HEK293 (cell line): ENCODE measurements at regions not wholly inside any gene's neighbourhood (a gene's known extent, or its start where the extent isn't known, plus 50 kb on each side); places are given as distances from the start of the nearest gene placed in this dataset.

Experiments
- CTCF ChIA-PET: fragments of 350-600 bp; formaldehyde crosslinking; extraction: SDS; loops from one replicate; lab custom pipeline; 2021; ENCODE audit warnings: antibody characterized with exemption; lab: Yijun Ruan, JAX
- POLR2A ChIA-PET: fragments of 300-600 bp; formaldehyde crosslinking; extraction: SDS; loops from one replicate; lab custom pipeline; 2020; ENCODE audit warnings: antibody characterized with exemption, inconsistent platforms; lab: Yijun Ruan, JAX
- H3K27ac ChIP-seq: fragments of 200-500 bp; sonication (Bioruptor generic); 2 replicates; pipeline ENCODE4 v1.5.1; 2014; ENCODE audit warnings: low read depth, low read length, control low read depth, inconsistent platforms; ENCODE audit errors: extremely low read depth
- H3K36me3 ChIP-seq, 2 experiments: fragments of 200-500 bp in 1 of 2; sonication (Bioruptor generic) in 1 of 2; 1 replicate in 1 of 2; 2 replicates in 1 of 2; pipeline ENCODE4 v1.5.1; 2014 to 2017; ENCODE audit warnings: inconsistent platforms in 2 of 2, low read length in 2 of 2; ENCODE audit not compliant: control insufficient read depth in 2 of 2, insufficient read depth in 1 of 2
- H3K4me1 ChIP-seq: fragments of 200-500 bp; sonication (Bioruptor generic); 2 replicates; pipeline ENCODE4 v1.5.1; 2014; ENCODE audit warnings: mild to moderate bottlenecking, low read length, inconsistent platforms; ENCODE audit not compliant: control insufficient read depth, insufficient read depth
- H3K4me3 ChIP-seq: 2 replicates; pipeline ENCODE4 v1.5.1; 2011; ENCODE audit warnings: low read depth, mild to moderate bottlenecking, control low read depth, low read length, moderate library complexity
- H3K9me3 ChIP-seq: fragments of 200-500 bp; sonication (Bioruptor generic); 2 replicates; pipeline ENCODE4 v1.5.1; 2014; ENCODE audit warnings: low read depth, low read length, inconsistent platforms; ENCODE audit not compliant: control insufficient read depth, insufficient read depth
- AEBP2 ChIP-seq: fragments of 450-650 bp; formaldehyde crosslinking; IDR thresholded peaks from 2 replicates; pipeline ENCODE4 v1.5.1; 2016; ENCODE audit warnings: missing biosample characterization, missing genetic modification characterization, borderline replicate concordance
- GFI1B ChIP-seq: fragments of 450-650 bp; formaldehyde crosslinking; IDR thresholded peaks from 2 replicates; pipeline ENCODE4 v1.5.1; 2016; ENCODE audit warnings: missing biosample characterization, missing genetic modification characterization
- GLIS2 ChIP-seq: fragments of 450-650 bp; formaldehyde crosslinking; IDR thresholded peaks from 2 replicates; pipeline ENCODE4 v1.5.1; 2016; ENCODE audit warnings: missing biosample characterization, missing genetic modification characterization
- KLF9 ChIP-seq: fragments of 450-650 bp; formaldehyde crosslinking; IDR thresholded peaks from 2 replicates; pipeline ENCODE4 v1.5.1; 2016; ENCODE audit warnings: missing biosample characterization, missing genetic modification characterization, low read depth
- MEIS1 ChIP-seq: sonication (generic); formaldehyde crosslinking; IDR thresholded peaks from 2 replicates; pipeline ENCODE4 v1.8.1; 2022; ENCODE audit warnings: missing genetic modification reagents, mild to moderate bottlenecking, borderline replicate concordance
- MZF1 ChIP-seq: fragments of 450-650 bp; formaldehyde crosslinking; IDR thresholded peaks from 2 replicates; pipeline ENCODE4 v1.5.1; 2017; ENCODE audit warnings: missing biosample characterization, missing genetic modification characterization, borderline replicate concordance
- OVOL3 ChIP-seq: fragments of 450-650 bp; formaldehyde crosslinking; IDR thresholded peaks from 2 replicates; pipeline ENCODE4 v1.5.1; 2016; ENCODE audit warnings: missing biosample characterization, missing genetic modification characterization
- SALL2 ChIP-seq: fragments of 450-650 bp; formaldehyde crosslinking; IDR thresholded peaks from 2 replicates; pipeline ENCODE4 v1.5.0; 2017; ENCODE audit warnings: missing biosample characterization, mild to moderate bottlenecking, missing genetic modification characterization, borderline replicate concordance
- TCF7L2 ChIP-seq: IDR thresholded peaks from 2 replicates; pipeline ENCODE4 v1.6.1; 2011; ENCODE audit warnings: low read depth, mild to moderate bottlenecking, inconsistent platforms, low read length, moderate library complexity, borderline replicate concordance
- YY1 ChIP-seq: fragments of 450-650 bp; formaldehyde crosslinking; IDR thresholded peaks from 2 replicates; pipeline ENCODE4 v1.5.1; 2018; ENCODE audit warnings: missing biosample characterization, missing genetic modification characterization
- ZBTB1 ChIP-seq: fragments of 450-650 bp; formaldehyde crosslinking; IDR thresholded peaks from 2 replicates; pipeline ENCODE4 v1.5.1; 2016; ENCODE audit warnings: missing biosample characterization, missing genetic modification characterization
- ZIC2 ChIP-seq: fragments of 450-650 bp; formaldehyde crosslinking; IDR thresholded peaks from 2 replicates; pipeline ENCODE4 v1.5.1; 2016; ENCODE audit warnings: missing biosample characterization, missing genetic modification characterization
- ZNF175 ChIP-seq: fragments of 450-650 bp; formaldehyde crosslinking; IDR thresholded peaks from 2 replicates; pipeline ENCODE4 v1.5.1; 2016; ENCODE audit warnings: missing biosample characterization, missing genetic modification characterization
- ZNF248 ChIP-seq: fragments of 450-650 bp; formaldehyde crosslinking; IDR thresholded peaks from 2 replicates; pipeline ENCODE4 v1.5.1; 2017; ENCODE audit warnings: missing biosample characterization, missing genetic modification characterization
- ZNF311 ChIP-seq: fragments of 450-650 bp; formaldehyde crosslinking; IDR thresholded peaks from 2 replicates; pipeline ENCODE4 v1.5.1; 2017; ENCODE audit warnings: missing biosample characterization, missing genetic modification characterization, borderline replicate concordance
- ZNF350 ChIP-seq: fragments of 450-650 bp; formaldehyde crosslinking; IDR thresholded peaks from 2 replicates; pipeline ENCODE4 v1.5.0; 2017; ENCODE audit warnings: missing biosample characterization, mild to moderate bottlenecking, missing genetic modification characterization
- ZNF433 ChIP-seq: fragments of 450-650 bp; formaldehyde crosslinking; IDR thresholded peaks from 2 replicates; pipeline ENCODE4 v1.5.1; 2016; ENCODE audit warnings: missing biosample characterization, missing genetic modification characterization, low read depth
- ZNF501 ChIP-seq: fragments of 450-650 bp; formaldehyde crosslinking; IDR thresholded peaks from 2 replicates; pipeline ENCODE4 v1.5.1; 2016; ENCODE audit warnings: missing biosample characterization, missing genetic modification characterization
- ZNF544 ChIP-seq: fragments of 450-650 bp; formaldehyde crosslinking; IDR thresholded peaks from 2 replicates; pipeline ENCODE4 v1.5.0; 2017; ENCODE audit warnings: missing biosample characterization, missing genetic modification characterization
- ZNF555 ChIP-seq: fragments of 450-650 bp; formaldehyde crosslinking; conservative IDR thresholded peaks from 2 replicates; pipeline ENCODE4 v1.5.1; 2017; ENCODE audit warnings: missing biosample characterization, mild to moderate bottlenecking, missing genetic modification characterization, inconsistent platforms
- ZNF585B ChIP-seq: fragments of 450-650 bp; formaldehyde crosslinking; IDR thresholded peaks from 2 replicates; pipeline ENCODE4 v1.5.1; 2016; ENCODE audit warnings: missing biosample characterization, missing genetic modification characterization
- ZNF600 ChIP-seq: fragments of 450-650 bp; formaldehyde crosslinking; IDR thresholded peaks from 2 replicates; pipeline ENCODE4 v1.5.1; 2016; ENCODE audit warnings: missing biosample characterization, missing genetic modification characterization
- ZNF626 ChIP-seq: fragments of 450-650 bp; sonication (Bioruptor Pico); formaldehyde crosslinking; IDR thresholded peaks from 2 replicates; pipeline ENCODE4 v1.5.1; 2018; ENCODE audit warnings: missing biosample characterization, missing genetic modification characterization, inconsistent platforms
- ZNF658 ChIP-seq: fragments of 450-650 bp; formaldehyde crosslinking; IDR thresholded peaks from 2 replicates; pipeline ENCODE4; 2016; ENCODE audit warnings: missing biosample characterization, missing genetic modification characterization
- ZNF664 ChIP-seq: fragments of 450-650 bp; formaldehyde crosslinking; IDR thresholded peaks from 2 replicates; pipeline ENCODE4 v1.5.1; 2016; ENCODE audit warnings: missing biosample characterization, missing genetic modification characterization
- TF ChIP-seq, protein P1 (sequence below): fragments of 450-650 bp; formaldehyde crosslinking; IDR thresholded peaks from 2 replicates; pipeline ENCODE4 v1.5.1; 2017; ENCODE audit warnings: missing biosample characterization, missing genetic modification characterization
- TF ChIP-seq, protein P2 (sequence below): fragments of 450-650 bp; formaldehyde crosslinking; IDR thresholded peaks from 2 replicates; pipeline ENCODE4 v1.5.1; 2016; ENCODE audit warnings: missing biosample characterization, missing genetic modification characterization

GRCh38 chr11:15668718-15669117 is 554.0 kb downstream of the INSC start:
- no peak overlapping the region for H3K4me3 ChIP-seq
- TF ChIP-seq TCF7L2 (no peak), ZNF600 (tag by site-specific recombination) (no peak), GFI1B (tag by site-specific recombination) (no peak), ZNF248 (no peak), ZNF544 (tag by site-specific recombination) (no peak), ZIC2 (tag by site-specific recombination) (no peak), ZNF555 (tag by site-specific recombination) (no peak), OVOL3 (tag by site-specific recombination) (no peak), ZNF311 (tag by site-specific recombination) (no peak), ZNF433 (tag by site-specific recombination) (no peak), ZNF664 (tag by site-specific recombination) (no peak), AEBP2 (no peak)
- no peaks in the 10 kb centered on the region for H3K4me1 ChIP-seq
- CTCF ChIA-PET: interaction anchor here (0.6 kb wide), 1 partner anchor 29 kb away, joined by 3 read pairs; no protein-coding TSS in a partner anchor
- no peaks in the 10 kb centered on the region for H3K9me3 ChIP-seq
- POLR2A ChIA-PET: no interaction called here
- H3K27ac ChIP-seq: no peak overlapping the region
- no peaks in the 10 kb centered on the region for H3K36me3 ChIP-seq

- TF ChIP-seq ZNF585B (tag by site-specific recombination) (no peak), GLIS2 (no peak)
- Histone ChIP-seq H3K4me1 (no peaks in the 10 kb centered on the region), H3K27ac (no peak overlapping the region), H3K9me3 (no peaks in the 10 kb centered on the region), H3K36me3 (no peaks in the 10 kb centered on the region), H3K4me3 (no peak overlapping the region)
- POLR2A ChIA-PET: no interaction called here
- CTCF ChIA-PET: no interaction called here
These were observed 555.9 kb downstream of the INSC start for GRCh38 chr11:15670520-15671070.

DNA sequence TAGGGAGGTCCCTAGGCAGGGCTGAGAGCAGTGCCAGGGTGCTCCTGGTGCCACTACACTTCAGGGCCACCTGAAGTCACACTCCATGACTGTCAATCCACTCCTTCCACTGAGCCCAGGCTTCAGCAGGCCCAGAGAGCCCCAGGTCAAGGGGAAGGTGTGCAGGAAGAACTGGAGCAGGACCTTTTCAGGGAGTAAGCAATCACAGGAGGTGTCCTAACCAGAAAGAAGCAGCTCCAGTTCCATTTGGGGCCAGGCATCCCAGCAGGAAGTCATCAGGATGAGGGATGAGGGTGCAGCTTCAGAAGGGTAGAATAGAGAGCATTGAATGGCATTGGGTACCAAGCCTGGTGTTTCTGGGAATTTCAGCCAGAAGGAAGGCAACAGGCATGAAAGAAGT is 556.5 kb downstream of the INSC start:
- Histone ChIP-seq H3K36me3 (no peaks in the 10 kb centered on the region), H3K9me3 (no peaks in the 10 kb centered on the region), H3K27ac (no peak overlapping the region), H3K4me1 (no peaks in the 10 kb centered on the region), H3K4me3 (no peak overlapping the region)
- TF ChIP-seq ZNF626 (tag by site-specific recombination) (no peak), MZF1 (no peak), ZNF350 (tag by site-specific recombination) (no peak), ZBTB1 (tag by site-specific recombination) (no peak)
- POLR2A ChIA-PET: no interaction called here
- CTCF ChIA-PET: no interaction called here

DNA sequence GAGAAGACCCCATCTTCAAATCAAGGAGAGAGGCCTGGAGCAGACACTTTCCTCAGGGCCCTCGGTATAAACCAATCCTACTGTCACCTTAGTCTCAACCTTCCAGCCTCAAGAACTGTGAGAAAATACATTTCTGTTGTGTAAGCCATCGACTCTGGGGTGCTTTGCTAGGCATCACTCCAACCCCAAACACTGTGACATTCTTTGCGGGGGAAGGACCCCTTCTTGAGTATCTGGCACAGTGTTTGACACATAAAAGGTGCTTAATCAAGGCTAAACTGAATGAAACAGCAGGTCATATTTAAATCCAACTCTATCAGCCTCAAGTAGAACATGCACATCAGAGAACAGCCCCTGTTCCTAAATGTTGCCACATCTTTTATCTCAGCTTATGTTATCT is 558.1 kb downstream of the INSC start:
- H3K27ac ChIP-seq: no peak overlapping the region
- H3K36me3 ChIP-seq: no peaks in the 10 kb centered on the region
- no peak overlapping the region for H3K4me3 ChIP-seq
- ChIA-PET POLR2A (no interaction called here), CTCF (interaction anchor here (0.7 kb wide), 1 partner anchor 22 kb away, joined by 3 read pairs; no protein-coding TSS in a partner anchor)
- no peaks in the 10 kb centered on the region for H3K4me1 ChIP-seq
- no peaks in the 10 kb centered on the region for H3K9me3 ChIP-seq
- no peak for TF ChIP-seq KLF9 (tag by site-specific recombination)
- no peak for TF ChIP-seq MEIS1 (CRISPR knock-in tag)
- TF ChIP-seq YY1 (tag by site-specific recombination): no peak
- no peak for TF ChIP-seq ZNF175 (tag by site-specific recombination)
- TF ChIP-seq ZNF501 (tag by site-specific recombination): no peak
- TF ChIP-seq, protein P1, sequence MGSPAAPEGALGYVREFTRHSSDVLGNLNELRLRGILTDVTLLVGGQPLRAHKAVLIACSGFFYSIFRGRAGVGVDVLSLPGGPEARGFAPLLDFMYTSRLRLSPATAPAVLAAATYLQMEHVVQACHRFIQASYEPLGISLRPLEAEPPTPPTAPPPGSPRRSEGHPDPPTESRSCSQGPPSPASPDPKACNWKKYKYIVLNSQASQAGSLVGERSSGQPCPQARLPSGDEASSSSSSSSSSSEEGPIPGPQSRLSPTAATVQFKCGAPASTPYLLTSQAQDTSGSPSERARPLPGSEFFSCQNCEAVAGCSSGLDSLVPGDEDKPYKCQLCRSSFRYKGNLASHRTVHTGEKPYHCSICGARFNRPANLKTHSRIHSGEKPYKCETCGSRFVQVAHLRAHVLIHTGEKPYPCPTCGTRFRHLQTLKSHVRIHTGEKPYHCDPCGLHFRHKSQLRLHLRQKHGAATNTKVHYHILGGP: no peak
- TF ChIP-seq, protein P2, sequence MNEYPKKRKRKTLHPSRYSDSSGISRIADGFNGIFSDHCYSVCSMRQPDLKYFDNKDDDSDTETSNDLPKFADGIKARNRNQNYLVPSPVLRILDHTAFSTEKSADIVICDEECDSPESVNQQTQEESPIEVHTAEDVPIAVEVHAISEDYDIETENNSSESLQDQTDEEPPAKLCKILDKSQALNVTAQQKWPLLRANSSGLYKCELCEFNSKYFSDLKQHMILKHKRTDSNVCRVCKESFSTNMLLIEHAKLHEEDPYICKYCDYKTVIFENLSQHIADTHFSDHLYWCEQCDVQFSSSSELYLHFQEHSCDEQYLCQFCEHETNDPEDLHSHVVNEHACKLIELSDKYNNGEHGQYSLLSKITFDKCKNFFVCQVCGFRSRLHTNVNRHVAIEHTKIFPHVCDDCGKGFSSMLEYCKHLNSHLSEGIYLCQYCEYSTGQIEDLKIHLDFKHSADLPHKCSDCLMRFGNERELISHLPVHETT (tag by site-specific recombination): no peak
- no peak for TF ChIP-seq SALL2 (tag by site-specific recombination)
- no peak for TF ChIP-seq ZNF658 (tag by site-specific recombination)
